ENCODE measurements at regions not wholly inside any gene's neighbourhood (a gene's known extent, or its start where the extent isn't known, plus 50 kb on each side); places are given as distances from the start of the nearest gene placed in this dataset.
A peak's percentile ranks its signal among the peaks of the same experiment; 100 is the strongest.
"Not testable (repeated sequence)": the region's sequence is repeated elsewhere in the genome, so short reads cannot be mapped to it uniquely, and the experiment has no call there.

DNA sequence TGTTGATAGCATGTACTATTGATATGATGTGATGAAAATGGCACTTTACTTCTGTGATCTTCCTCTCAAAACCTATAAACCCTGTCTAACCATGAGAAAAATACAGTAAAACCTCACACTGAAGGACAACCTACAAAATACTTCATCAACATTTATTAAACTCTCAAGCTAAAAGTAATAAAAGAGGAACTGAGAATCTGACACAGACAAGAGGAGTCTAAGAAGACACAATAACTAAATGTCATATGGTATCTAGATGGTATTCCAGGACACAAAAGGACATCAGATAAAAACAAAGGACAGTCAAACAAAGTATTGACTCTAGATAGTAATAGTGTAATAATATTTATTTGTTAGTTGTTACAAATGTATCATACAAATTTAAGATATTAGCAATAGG lies 655.3 kb downstream of the SH3BGRL start:
- no peak for DNase-seq

- no peak for DNase-seq
These were observed 665.0 kb downstream of the SH3BGRL start for GRCh38 chrX:81866873-81867272.

GRCh38 chrX:81868979-81869378 lies 667.1 kb downstream of the SH3BGRL start:
- DNase-seq: no peak

GRCh38 chrX:81874807-81875206 lies 672.9 kb downstream of the SH3BGRL start:
- no peak for DNase-seq

GRCh38 chrX:81875800-81876199 lies 673.9 kb downstream of the SH3BGRL start:
- no peak for DNase-seq

- no peak for DNase-seq
These were observed 674.5 kb downstream of the SH3BGRL start for GRCh38 chrX:81876437-81876836.

GRCh38 chrX:81890521-81890920 lies 688.6 kb downstream of the SH3BGRL start:
- DNase-seq: no peak

- no peak for DNase-seq
These were observed 698.6 kb downstream of the SH3BGRL start for GRCh38 chrX:81900522-81900921.

GRCh38 chrX:81925812-81926211 lies 723.9 kb downstream of the SH3BGRL start:
- DNase-seq: no peak

GRCh38 chrX:81945911-81946310 lies 744.0 kb downstream of the SH3BGRL start:
- not testable (repeated sequence) for DNase-seq

- DNase-seq: no peak
These were observed 755.4 kb downstream of the SH3BGRL start for GRCh38 chrX:81957318-81957717.

GRCh38 chrX:81957900-81958545 lies 756.1 kb downstream of the SH3BGRL start:
- peak in 1 of 3 experiments; percentile 58 for DNase-seq

DNA sequence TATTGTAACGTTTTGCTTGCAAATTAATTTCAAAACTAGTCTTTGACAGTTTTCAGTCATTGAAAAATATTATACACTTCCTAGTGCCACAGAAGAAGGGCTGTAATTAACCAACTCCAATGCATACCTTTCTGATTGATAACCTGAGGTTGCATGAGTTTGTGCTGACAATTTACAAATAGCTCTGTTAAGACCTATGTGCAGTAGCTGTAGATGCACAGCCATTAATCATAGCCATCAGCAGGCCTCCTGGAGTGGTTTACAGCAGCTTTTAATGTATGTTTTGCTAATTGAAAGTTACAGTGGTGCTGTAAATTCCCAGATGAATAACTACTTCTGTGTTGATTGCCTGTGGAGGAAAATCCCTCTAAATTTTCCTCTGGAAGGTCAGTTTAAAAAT lies 758.1 kb downstream of the SH3BGRL start:
- peak in 2 of 3 experiments; percentile 7 to 71 for DNase-seq

DNA sequence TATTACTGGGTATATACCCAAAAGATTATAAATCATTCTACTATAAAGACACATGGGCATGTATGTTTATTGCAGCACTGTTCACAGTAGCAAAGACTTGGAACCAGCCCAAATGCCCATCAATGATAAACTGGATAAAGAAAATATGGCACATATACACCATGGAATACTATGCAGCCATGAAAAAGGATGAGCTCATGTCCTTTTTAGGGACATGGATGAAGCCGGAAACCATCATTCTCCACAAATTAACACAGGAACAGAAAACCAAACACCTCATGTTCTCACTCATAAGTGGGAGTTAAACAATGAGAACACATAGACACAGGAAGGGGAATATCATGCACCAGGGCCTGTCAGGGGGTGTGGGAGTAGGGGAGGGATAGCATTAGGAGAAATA lies 772.5 kb downstream of the SH3BGRL start:
- not testable (repeated sequence) for DNase-seq

DNA sequence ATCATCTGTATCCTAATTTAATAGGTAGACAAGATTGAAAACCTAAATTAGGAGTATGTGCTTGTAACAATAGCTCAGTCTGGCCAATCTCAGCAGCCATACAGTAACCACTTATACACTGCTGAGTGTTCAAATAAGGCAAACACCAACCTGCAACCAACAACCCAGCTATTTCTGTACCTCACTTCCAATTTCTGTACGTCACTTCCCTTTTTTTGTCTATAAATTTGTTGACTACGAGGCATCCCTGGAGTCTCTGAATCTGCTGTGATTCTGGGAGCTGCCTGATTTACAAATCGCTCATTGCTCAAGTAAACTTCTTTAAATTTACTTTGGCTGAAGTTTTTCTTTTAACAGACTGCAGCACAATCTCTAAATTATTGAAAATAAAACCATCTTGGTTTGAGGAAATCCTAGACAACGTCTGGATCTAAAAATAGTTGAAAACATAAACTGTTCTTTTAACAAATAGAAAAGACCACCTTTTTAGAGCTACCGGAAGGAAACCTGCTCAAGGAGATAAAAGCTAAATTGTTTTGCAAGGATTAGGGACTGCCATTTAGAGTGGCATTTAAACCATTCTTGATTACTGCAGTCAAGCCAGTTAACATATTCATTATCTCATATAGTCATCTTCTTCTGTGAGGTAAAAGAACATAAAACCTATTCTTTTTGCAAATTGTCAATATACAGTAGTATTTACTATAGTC lies 778.1 kb downstream of the SH3BGRL start:
- DNase-seq: no peak

DNA sequence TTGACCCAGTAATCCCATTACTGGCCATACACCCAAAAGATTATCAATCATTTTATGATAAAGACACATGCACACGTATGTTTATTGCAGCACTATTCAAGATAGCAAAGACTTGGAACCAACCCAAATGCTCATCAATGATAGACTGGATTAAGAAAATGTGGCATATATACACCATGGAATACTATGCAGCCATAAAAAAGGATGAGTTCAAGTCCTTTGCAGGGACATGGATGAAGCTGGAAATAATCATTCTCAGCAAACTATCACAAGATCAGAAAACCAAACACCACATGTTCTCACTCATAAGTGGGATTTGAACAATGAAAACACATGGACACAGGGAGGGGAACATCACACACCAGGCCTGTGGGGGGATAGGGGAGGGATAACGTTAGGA lies 785.3 kb downstream of the SH3BGRL start:
- not testable (repeated sequence) for DNase-seq

GRCh38 chrX:81996166-81996565 lies 794.3 kb downstream of the SH3BGRL start:
- no peak for DNase-seq

- DNase-seq: no peak
These were observed 827.8 kb downstream of the SH3BGRL start for GRCh38 chrX:82029571-82030218.

DNA sequence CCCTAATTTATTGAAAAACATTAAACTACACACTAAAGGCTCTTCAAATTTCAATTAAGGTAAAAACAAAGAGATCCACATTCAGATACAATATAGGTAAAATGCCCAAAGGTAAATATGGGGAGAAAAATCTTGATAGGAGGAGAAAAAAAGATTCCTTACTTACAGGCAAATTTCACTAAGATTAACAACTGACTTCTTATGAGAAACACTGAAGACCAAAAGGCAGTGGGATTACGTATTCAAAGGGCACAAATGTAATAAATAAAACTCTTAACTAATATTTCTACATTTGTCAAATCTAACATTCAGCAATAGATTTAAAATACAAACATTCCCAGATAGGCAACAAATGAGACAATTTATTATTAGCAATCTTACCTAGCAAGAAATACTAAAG lies 829.3 kb downstream of the SH3BGRL start:
- DNase-seq: no peak

- DNase-seq: no peak
These were observed 836.9 kb downstream of the SH3BGRL start for GRCh38 chrX:82038793-82039192.

GRCh38 chrX:82041034-82041433 lies 839.1 kb downstream of the SH3BGRL start:
- no peak for DNase-seq

DNA sequence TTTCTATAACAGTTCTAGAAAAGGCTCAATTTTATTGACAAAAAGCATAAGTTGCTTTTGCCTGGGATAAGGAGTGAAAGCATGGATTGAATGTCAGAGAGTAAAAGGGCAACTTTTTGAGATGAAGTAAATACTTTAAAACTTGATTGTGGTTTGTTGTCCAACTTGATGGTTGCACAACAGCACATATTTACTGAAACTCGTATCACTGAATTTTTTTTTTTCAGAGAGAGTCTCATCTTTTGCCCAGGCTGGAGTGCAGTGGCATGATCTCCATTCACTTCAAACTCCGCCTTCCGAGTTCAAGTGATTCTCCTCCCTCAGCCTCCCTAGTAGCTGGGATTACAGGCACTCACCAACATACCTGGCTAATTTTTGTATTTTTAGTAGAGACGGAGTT lies 856.8 kb downstream of the SH3BGRL start:
- DNase-seq: no peak

DNA sequence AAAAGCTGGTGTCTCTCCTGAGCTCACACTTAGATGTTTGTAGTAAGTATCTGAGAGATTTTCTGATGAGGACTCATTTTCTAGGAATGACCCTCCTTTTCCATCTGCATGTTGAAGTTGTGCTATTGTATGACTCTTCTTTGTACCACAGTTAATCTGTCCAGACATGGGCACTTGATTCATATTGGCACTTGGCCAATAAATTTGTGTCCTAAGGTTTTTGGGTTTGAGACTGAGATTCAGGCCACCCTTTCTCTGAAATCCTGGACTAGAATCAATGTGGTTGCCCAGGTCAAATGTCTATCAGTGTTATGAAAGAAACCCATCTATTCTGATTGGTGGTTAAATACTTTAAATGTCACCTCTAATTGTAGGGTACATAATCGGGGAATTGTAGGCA lies 869.0 kb downstream of the SH3BGRL start:
- DNase-seq: no peak

DNA sequence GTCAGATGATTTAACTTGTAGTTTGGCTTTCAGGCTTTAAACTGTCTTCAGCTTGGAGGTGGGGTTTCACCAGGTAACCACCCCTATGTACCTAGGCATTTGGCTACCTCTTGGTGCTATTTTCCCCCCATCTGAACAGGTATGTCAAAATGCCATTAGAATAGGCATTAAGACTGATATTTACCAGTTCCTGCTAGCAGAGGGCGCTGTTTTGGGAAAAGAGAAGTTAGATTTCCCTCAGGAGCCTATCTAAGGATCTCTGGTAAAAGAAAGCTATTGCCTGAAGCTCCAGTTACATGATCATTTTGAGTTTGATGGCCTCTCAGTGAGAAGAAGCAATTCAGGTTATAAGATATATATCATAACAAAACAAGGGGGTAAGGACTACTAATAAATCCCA lies 879.1 kb downstream of the SH3BGRL start:
- DNase-seq: peak in 1 of 3 experiments; percentile 10

Measured in NCI-H1417 (cell line).